HG03139 (cell line): ENCODE measurements at regions not wholly inside any gene's neighbourhood (a gene's known extent, or its start where the extent isn't known, plus 50 kb on each side); places are given as distances from the start of the nearest gene placed in this dataset.

Experiments
- ATAC-seq: cut with Tn5 transposase; IDR thresholded peaks from one replicate; pipeline ENCODE4 v1.9.1; 2021; ENCODE audit not compliant: unreplicated experiment

DNA sequence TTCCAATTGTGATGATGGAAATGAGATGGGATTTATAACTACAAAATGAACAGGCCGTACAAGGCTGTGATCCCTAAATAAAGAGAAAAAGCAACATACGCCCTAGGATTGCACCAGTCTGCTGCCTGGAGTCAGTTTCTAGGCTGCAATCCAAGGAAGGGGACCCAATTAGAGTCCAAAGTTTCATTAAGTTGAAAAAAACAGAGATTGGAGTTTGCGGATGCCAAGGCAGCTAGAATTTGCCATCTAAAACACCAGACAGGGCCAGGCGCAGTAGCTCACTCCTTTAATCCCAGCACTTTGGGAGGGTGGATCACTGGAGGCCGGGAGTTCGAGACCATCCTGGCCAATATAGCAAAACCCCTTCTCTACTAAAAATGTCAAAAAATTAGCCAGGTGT, 661.0 kb downstream of the RPS29 start:
- ATAC-seq = no peak

- ATAC-seq = no peak
Measured at GRCh38 chr14:48914921-48915320, 671.3 kb downstream of the RPS29 start.

DNA sequence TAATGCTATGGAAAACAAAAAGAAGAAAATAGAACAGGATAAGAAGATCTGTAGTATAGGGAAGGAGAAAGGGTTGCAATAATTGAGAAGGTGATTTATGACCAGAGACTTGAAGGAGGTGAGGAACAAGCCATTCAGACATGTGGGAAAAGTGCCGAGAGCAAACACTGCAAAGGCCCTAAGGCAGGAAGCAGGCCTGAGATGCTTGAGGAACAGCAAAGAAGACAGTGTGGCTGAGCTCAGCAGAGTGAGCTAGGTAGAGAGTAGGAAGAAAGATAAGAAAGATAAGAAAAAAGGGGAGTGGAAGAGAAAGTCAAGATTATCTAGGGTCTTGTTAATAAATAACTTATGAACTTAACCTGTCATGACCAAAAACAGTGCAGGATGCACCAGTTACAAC, 671.8 kb downstream of the RPS29 start:
- ATAC-seq = no peak

- ATAC-seq = no peak
Measured at GRCh38 chr14:48900565-48900964, 685.6 kb downstream of the RPS29 start.

DNA sequence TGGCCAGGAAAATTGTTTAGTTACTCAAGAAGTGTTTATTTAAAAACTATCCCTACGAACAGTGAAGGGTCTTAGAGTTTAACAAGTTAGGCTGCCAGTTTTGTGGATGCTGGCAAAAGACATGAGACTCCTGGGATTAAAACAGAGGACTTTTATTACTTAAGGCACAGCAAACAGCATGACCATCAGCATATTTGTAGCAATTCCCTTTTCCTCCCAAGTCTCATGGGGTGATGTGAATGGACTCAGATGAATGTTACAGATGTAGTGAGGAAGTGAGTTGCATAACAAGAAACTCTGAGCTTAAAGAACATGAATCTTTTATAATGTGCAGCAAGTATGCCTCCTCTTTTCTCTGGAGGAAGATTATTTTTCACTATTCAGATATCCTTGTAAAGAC, 695.8 kb downstream of the RPS29 start:
- no peak for ATAC-seq

DNA sequence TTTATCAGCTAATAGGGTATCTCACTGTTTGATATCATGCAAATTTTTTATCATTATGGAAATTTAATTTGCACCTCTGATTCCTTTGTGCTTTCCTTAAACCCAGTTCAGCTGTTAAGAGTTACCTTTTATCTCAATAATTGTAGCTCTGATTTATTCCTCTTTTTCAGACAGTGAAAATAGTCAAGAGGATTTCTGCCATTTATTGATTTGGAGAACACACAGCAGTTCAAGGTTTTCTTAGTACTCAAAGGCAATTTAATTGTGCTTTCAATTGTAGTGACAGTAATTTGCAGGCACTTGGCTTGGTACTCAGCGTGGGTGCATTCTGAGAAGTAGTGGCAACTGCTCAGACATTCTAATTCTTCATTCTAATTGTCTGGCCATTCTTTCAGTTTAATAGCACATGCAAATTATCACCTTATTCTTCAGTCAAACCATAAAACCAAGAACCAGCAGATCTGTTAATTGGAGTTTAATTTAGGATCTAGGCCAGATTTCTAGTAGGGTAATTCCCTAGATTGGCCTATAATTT, 709.3 kb downstream of the RPS29 start:
- no peak for ATAC-seq

GRCh38 chr14:48874711-48875110, 711.5 kb downstream of the RPS29 start:
- no peak for ATAC-seq

DNA sequence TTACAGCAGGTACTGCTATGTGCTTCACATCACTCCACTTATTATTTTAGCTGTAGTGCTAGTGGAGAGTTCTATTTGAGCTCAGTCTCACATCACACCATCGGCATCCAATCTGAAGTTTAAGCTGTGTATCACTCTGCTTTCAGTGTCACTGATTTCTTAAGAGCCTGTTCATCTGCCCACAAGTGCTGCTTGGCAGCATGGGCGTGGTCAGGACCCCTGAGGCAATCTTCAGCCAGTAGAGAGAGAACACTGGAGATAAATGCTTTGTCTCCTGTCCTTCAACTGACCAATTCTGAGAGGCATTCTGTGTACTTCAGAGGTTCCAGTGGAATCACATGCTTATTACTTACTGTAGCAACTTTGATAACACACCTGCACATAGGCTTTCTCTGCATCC, 728.8 kb downstream of the RPS29 start:
- no peak for ATAC-seq

DNA sequence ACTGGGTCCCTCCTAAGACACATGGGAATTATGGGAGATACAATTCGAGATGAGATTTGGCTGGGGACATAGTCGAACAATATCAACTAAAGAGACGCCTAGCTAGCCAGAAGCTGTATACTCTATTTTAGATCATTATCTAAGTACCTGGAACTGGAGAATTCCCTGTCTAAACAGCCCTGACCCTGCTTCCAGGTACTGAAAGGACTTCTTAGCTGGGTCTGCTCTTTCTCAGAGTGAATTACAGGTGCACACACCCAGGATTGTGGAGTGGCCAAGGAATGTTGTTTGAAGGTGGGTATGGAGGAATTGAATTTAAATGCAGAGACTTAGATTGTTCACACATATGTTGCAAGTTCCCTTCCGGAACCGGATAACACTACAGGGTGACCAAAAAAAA, 733.0 kb downstream of the RPS29 start:
- ATAC-seq = no peak

GRCh38 chr14:48849741-48850322, 736.3 kb downstream of the RPS29 start:
- no peak for ATAC-seq

- ATAC-seq = no peak
Measured at GRCh38 chr14:48842785-48843184, 743.4 kb downstream of the RPS29 start.

DNA sequence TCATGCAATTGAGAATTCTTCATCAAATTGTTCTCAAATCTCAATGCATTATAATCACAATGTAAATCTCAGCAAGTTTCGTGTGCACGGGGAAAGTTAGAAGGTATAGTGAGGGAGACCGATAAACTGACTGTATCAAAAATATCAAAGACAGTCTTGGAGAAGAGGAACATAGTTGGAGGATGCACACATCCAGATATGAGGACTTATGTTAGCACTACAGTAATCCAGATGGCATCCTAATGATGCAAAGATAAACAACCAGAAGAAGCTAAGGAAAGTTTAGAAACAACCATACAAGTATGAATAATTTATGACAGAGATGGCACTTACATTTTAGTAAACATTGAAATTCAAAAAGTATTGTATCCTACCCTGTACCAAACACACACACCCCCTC, 760.1 kb downstream of the RPS29 start:
- no peak for ATAC-seq

DNA sequence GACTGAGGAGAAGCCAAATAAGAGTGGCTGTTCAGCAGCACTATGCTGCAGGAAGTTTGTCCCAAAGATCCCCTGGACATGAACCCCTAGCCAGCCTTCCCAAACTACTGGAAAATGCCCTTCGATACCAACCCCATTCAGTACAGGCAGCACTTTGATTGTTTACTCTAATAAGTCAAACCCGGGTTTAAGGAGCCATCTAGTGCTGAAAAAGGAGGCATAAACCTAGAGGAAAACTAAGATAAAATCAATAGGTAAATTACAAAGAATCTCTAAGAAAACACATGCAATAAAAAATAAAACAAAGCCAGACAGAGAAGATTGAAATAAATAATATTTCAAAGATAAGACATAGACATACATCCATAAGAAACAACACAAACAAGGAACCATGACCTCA, 771.6 kb downstream of the RPS29 start:
- ATAC-seq = no peak

- ATAC-seq = no peak
Measured at GRCh38 chr14:48805315-48805714, 780.9 kb downstream of the RPS29 start.

GRCh38 chr14:48792376-48793024, 793.7 kb downstream of the RPS29 start:
- ATAC-seq = no peak

DNA sequence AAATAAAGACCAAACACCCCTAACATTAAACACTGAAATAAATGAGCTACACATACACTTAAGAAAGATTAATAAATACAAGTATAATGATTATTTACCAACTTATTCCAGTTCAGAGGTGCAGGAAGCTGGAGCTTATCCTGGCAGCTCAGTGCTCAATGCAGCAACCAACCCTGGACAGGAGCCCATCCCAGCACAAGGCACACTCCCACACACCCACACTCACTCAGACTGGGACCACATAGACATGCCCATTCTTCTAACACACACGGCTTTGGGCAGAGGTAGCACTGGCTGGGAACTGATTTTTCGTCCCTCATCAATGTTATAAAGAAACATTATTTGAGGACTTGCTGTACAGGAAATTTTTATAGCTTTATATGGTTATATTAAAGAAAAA, 797.4 kb downstream of the RPS29 start:
- ATAC-seq = no peak

DNA sequence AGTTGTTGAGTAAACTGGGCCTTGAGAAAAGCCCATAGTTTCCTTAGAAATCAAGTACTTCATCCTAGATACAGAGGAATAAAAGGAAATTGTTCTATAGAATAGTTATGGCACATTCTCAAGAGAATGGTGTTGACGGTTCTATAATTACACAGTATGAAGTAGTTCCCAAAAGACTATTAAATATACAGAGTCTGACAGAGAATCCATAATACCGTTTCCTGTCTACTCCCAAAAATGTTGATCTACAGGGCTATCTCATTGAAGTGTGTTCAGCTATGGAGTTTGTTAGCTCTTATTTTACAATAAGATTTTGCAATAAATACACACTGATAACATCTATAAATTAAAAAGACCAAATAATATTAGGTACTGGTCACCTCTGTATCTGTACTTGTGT, 799.7 kb downstream of the RPS29 start:
- no peak for ATAC-seq

DNA sequence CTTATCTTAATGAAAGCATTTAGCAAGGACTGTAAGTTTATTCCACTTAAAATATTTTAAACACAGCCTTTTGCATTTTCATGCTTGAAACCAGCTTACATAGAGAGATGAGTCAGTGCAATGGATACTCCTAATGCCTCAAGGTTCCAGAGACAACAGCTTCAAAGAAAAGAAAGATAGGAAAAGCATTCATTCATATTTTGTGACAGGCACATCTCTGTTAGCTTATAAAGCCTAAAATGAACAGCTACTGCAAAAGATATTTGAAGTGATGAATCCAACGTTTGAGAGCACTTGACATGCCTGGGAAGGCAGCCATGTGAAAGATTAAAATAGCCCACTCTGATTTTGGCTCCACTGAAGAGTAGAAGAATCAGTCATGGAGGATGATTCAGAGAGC, 814.5 kb downstream of the RPS29 start:
- no peak for ATAC-seq

- ATAC-seq = no peak
Measured at GRCh38 chr14:48751293-48751692, 834.9 kb downstream of the RPS29 start.

- no peak for ATAC-seq
Measured at GRCh38 chr14:48748151-48748675, 838.0 kb downstream of the RPS29 start.

DNA sequence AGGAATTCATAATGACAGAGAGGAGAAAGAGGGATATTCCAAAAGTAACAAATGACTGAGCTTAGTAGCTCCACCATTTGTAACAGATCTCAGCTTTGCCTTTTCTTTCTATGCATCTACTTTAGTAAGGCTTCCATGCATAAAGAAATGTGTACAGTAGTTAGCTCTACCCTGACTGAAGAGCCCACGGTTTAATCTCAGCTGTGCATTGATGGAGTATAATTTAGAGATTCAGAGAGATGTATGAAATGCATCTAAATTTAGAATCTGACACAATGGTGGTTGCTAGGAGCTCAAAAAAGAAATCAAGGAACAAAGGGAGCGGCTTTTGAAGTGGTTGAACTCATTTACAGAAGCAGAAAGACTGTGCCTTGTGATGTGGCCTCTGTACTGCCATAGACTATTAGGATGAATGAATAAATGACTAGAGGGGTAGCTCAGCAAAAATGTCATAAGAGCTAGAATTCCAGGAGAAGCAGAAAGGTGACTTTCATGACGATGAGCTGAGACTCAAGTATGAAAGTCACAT, 838.6 kb downstream of the RPS29 start:
- no peak for ATAC-seq

DNA sequence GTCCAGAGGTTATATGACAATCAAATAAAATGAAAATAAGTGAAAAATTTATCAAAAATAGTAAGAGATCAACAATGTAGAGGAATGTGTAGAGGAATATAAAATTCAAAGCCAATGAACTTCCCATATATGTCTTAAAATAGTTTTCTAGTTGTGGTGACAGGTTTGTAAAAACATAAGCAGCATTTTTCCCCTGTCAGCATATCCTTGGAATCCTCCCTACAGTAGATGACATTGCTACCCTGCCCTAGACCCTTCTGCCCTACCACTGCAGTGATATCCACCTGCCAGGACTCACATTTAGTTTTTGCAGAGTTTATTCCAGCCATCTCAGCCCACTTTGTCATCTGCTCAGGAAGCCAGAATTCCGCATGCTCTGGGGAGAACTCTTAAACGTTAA, 842.0 kb downstream of the RPS29 start:
- no peak for ATAC-seq
